Liver (tissue), 8 donors: ENCODE measurements at regions not wholly inside any gene's neighbourhood (a gene's known extent, or its start where the extent isn't known, plus 50 kb on each side); places are given as distances from the start of the nearest gene placed in this dataset.

Source experiments
- DNase-seq: peaks from one replicate; pipeline ENCODE4 v3.0.0-alpha.2; 2017; ENCODE audit warnings: low spot score
- H3K27ac ChIP-seq, 2 donors: one replicate each; pipeline ENCODE4 v1.7.0; 2013; ENCODE audit warnings: inconsistent platforms in 2 of 2, low read length in 2 of 2, control low read depth in 1 of 2, low read depth in 1 of 2, mild to moderate bottlenecking in 1 of 2
- H3K27me3 ChIP-seq, 4 donors: one replicate each; pipeline versions ENCODE4 v1.6.1 to v1.7.0; 2013; ENCODE audit warnings: low read length in 3 of 4, inconsistent platforms in 1 of 4, mild to moderate bottlenecking in 1 of 4, moderate library complexity in 1 of 4; ENCODE audit not compliant: control insufficient read depth in 4 of 4, insufficient read depth in 4 of 4
- H3K36me3 ChIP-seq, 4 donors: one replicate each; pipeline versions ENCODE4 v1.6.1 to v1.7.0; 2013; ENCODE audit warnings: low read length in 3 of 4, mild to moderate bottlenecking in 3 of 4, low read depth in 1 of 4, moderate library complexity in 1 of 4; ENCODE audit not compliant: control insufficient read depth in 4 of 4, insufficient read depth in 3 of 4
- H3K4me1 ChIP-seq, 4 donors: one replicate each; pipeline versions ENCODE4 v1.6.1 to v1.7.0; 2013; ENCODE audit warnings: low read length in 3 of 4, mild to moderate bottlenecking in 3 of 4, moderate library complexity in 1 of 4; ENCODE audit not compliant: control insufficient read depth in 4 of 4, insufficient read depth in 4 of 4
- H3K4me3 ChIP-seq, 3 donors: one replicate each; pipeline versions ENCODE4 v1.6.1 to v1.7.0; 2013; ENCODE audit warnings: low read length in 3 of 3, control low read depth in 1 of 3, low read depth in 1 of 3, mild to moderate bottlenecking in 1 of 3
- H3K9ac ChIP-seq, 2 donors: one replicate each; pipeline ENCODE4 v1.7.0; 2013; ENCODE audit warnings: low read length in 2 of 2, mild to moderate bottlenecking in 2 of 2, moderate library complexity in 2 of 2, control low read depth in 1 of 2, low read depth in 1 of 2
- H3K9me3 ChIP-seq, 4 donors: one replicate each; pipeline versions ENCODE4 v1.6.1 to v1.7.0; 2013; ENCODE audit warnings: low read length in 3 of 4; ENCODE audit not compliant: control insufficient read depth in 4 of 4
- CTCF ChIP-seq: fragments of 150-350 bp; IDR thresholded peaks from 2 replicates; pipeline ENCODE4 v1.5.1; 2017; ENCODE audit warnings: improper control_type of control experiment, low read depth, low read length; ENCODE audit not compliant: missing input control
- EGR1 ChIP-seq, 2 donors: IDR thresholded peaks; 2 replicates each; pipeline ENCODE4 v1.6.1; 2016 to 2018; ENCODE audit warnings: antibody characterized with exemption in 2 of 2, low read depth in 2 of 2
- FOXA2 ChIP-seq: IDR thresholded peaks from 2 replicates; pipeline ENCODE4 v1.6.1; 2016; ENCODE audit warnings: antibody characterized with exemption
- GABPA ChIP-seq, 2 donors: IDR thresholded peaks in 1 of 2; conservative IDR thresholded peaks in 1 of 2; 2 replicates each; pipeline ENCODE4 v1.6.1; 2016; ENCODE audit warnings: antibody characterized with exemption in 2 of 2, mild to moderate bottlenecking in 1 of 2, moderate library complexity in 1 of 2
- HNF4A ChIP-seq, 2 donors: conservative IDR thresholded peaks; 2 replicates each; pipeline ENCODE4 v1.6.1; 2016; ENCODE audit warnings: antibody characterized with exemption in 2 of 2, mild to moderate bottlenecking in 2 of 2
- RAD21 ChIP-seq, 2 donors: IDR thresholded peaks; 2 replicates each; pipeline ENCODE4 v1.6.1; 2016; ENCODE audit warnings: antibody characterized with exemption in 2 of 2, mild to moderate bottlenecking in 2 of 2
- REST ChIP-seq: IDR thresholded peaks from 2 replicates; pipeline ENCODE4 v1.6.1; 2016; ENCODE audit warnings: antibody characterized with exemption, mild to moderate bottlenecking
- RXRA ChIP-seq, 2 donors: IDR thresholded peaks; 2 replicates each; pipeline ENCODE4 v1.6.1; 2017 to 2018; ENCODE audit warnings: antibody characterized with exemption in 2 of 2, mild to moderate bottlenecking in 1 of 2
- SP1 ChIP-seq: IDR thresholded peaks from 2 replicates; pipeline ENCODE4 v1.6.1; 2018; ENCODE audit warnings: antibody characterized with exemption, mild to moderate bottlenecking
- TAF1 ChIP-seq: conservative IDR thresholded peaks from 2 replicates; pipeline ENCODE4 v1.6.1; 2016; ENCODE audit warnings: antibody characterized with exemption, mild to moderate bottlenecking
- ZBTB33 ChIP-seq: IDR thresholded peaks from 2 replicates; pipeline ENCODE4 v1.6.1; 2016; ENCODE audit warnings: antibody characterized with exemption
- WGBS: extraction: QIAGEN DNeasy Blood & Tissue Kit; methylation state at CpG from one replicate; pipeline ENCODE4 v1.1.7; 2013; 5-methylcytosine and 5-hydroxymethylcytosine counted together
- donor health status: healthy.
- donor health status: healthy.
- donor health status: healthy.
- donor health status: healthy.
- donor health status: healthy.

GRCh38 chr12:76206039-76206676 is 121.7 kb upstream of the NAP1L1 start:
- H3K27ac ChIP-seq = no peak overlapping the region
- 62% methylated on average over 1 of the region's 1 CpG for WGBS

More at GRCh38 chr12:76206039-76206676, 121.7 kb upstream of the NAP1L1 start:
- Histone ChIP-seq H3K9ac (no peak overlapping the region), H3K9me3 (peaks cover 0 to 1% (median 0%) of the 10 kb centered on the region in 4 donors), H3K27me3 (no peaks in the 10 kb centered on the region), H3K4me1 (peaks cover 0 to 5% (median 3%) of the 10 kb centered on the region in 4 donors), H3K36me3 (no peaks in the 10 kb centered on the region), H3K4me3 (no peak overlapping the region)
- TF ChIP-seq SP1 = no peak
- TF ChIP-seq CTCF = no peak
- no peak for TF ChIP-seq EGR1 (IDR thresholded peaks at IDR 0.05; ENCODE audit: low read depth in 2 of 2)
- no peak for TF ChIP-seq REST
- no peak for TF ChIP-seq ZBTB33
- no peak for TF ChIP-seq FOXA2
- no peak for TF ChIP-seq RAD21 (IDR thresholded peaks at IDR 0.05)
- TF ChIP-seq RXRA (IDR thresholded peaks at IDR 0.05) = no peak
- no peak for TF ChIP-seq TAF1
- TF ChIP-seq HNF4A (conservative IDR thresholded peaks at IDR 0.05) = no peak
- TF ChIP-seq GABPA (IDR thresholded peaks at IDR 0.05 in 1 of 2, conservative IDR thresholded peaks at IDR 0.05 in 1 of 2) = no peak
- DNase-seq = no peak
